HFFc6 (cell line): ENCODE measurements at regions not wholly inside any gene's neighbourhood (a gene's known extent, or its start where the extent isn't known, plus 50 kb on each side); places are given as distances from the start of the nearest gene placed in this dataset.
"Not testable (repeated sequence)": the region's sequence is repeated elsewhere in the genome, so short reads cannot be mapped to it uniquely, and the experiment has no call there.

Experiments
- DNase-seq: peaks from one replicate; pipeline ENCODE4 v3.0.0-alpha.2; 2018
- H3K27ac Mint-ChIP-seq: 2 replicates; pipeline ENCODE4 v1.8.0; 2020; ENCODE audit warnings: mild to moderate bottlenecking, mixed read lengths
- H3K27me3 Mint-ChIP-seq: 2 replicates; pipeline ENCODE4 v1.8.0; 2021; ENCODE audit warnings: mild to moderate bottlenecking, moderate library complexity, mixed read lengths; ENCODE audit not compliant: insufficient read depth
- H3K36me3 Mint-ChIP-seq: 2 replicates; pipeline ENCODE4 v1.8.0; 2021; ENCODE audit warnings: low read depth, mixed read lengths
- H3K4me1 Mint-ChIP-seq: 2 replicates; pipeline ENCODE4 v1.8.0; 2020; ENCODE audit warnings: low read depth, mixed read lengths
- H3K4me3 Mint-ChIP-seq: 2 replicates; pipeline ENCODE4 v1.8.0; 2020; ENCODE audit warnings: mild to moderate bottlenecking, moderate library complexity, mixed read lengths
- H3K9me3 Mint-ChIP-seq: 2 replicates; pipeline ENCODE4 v1.8.0; 2020; ENCODE audit warnings: mild to moderate bottlenecking, mixed read lengths
- CTCF ChIP-seq: fragments of 200-600 bp; sonication (generic); IDR thresholded peaks from 2 replicates; pipeline ENCODE4 v1.5.0; 2021; ENCODE audit warnings: antibody characterized with exemption, mild to moderate bottlenecking

GRCh38 chr2:198873503-198874471 lies 584.0 kb downstream of the SATB2 start:
- DNase-seq: no peak
- Mint-ChIP-seq H3K27me3 (peaks cover 2% of the 10 kb centered on the region; the same call in 1 of the 2 replicates), H3K27ac (no peak overlapping the region; the same call in 1 of the 2 replicates), H3K4me3 (no peak overlapping the region), H3K36me3 (no peaks in the 10 kb centered on the region; the same call in 1 of the 2 replicates), H3K4me1 (no peaks in the 10 kb centered on the region), H3K9me3 (peaks cover 28% of the 10 kb centered on the region)
- no peak for TF ChIP-seq CTCF

GRCh38 chr2:198863655-198864054 lies 594.1 kb downstream of the SATB2 start:
- H3K9me3 Mint-ChIP-seq: peaks cover 31% of the 10 kb centered on the region
- no peak for DNase-seq
- H3K36me3 Mint-ChIP-seq: peaks cover 6% of the 10 kb centered on the region; the same call in 1 of the 2 replicates
- no peaks in the 10 kb centered on the region for H3K4me1 Mint-ChIP-seq
- no peak for TF ChIP-seq CTCF
- no peak overlapping the region for H3K4me3 Mint-ChIP-seq
- no peaks in the 10 kb centered on the region for H3K27me3 Mint-ChIP-seq
- H3K27ac Mint-ChIP-seq: no peak overlapping the region

GRCh38 chr2:198861080-198861479 lies 596.7 kb downstream of the SATB2 start:
- Mint-ChIP-seq H3K4me3 (no peak overlapping the region), H3K27me3 (peaks cover 1% of the 10 kb centered on the region; the same call in 1 of the 2 replicates), H3K4me1 (no peaks in the 10 kb centered on the region), H3K27ac (no peak overlapping the region), H3K36me3 (peaks cover 6% of the 10 kb centered on the region; the same call in 1 of the 2 replicates), H3K9me3 (peaks cover 33% of the 10 kb centered on the region)
- DNase-seq: no peak
- no peak for TF ChIP-seq CTCF

- Mint-ChIP-seq H3K4me1 (no peaks in the 10 kb centered on the region), H3K4me3 (no peak overlapping the region), H3K36me3 (peaks cover 6% of the 10 kb centered on the region; the same call in 1 of the 2 replicates), H3K9me3 (peaks cover 37% of the 10 kb centered on the region), H3K27me3 (peaks cover 1% of the 10 kb centered on the region; the same call in 1 of the 2 replicates), H3K27ac (no peak overlapping the region)
- DNase-seq: no peak
- TF ChIP-seq CTCF: no peak
Measured at GRCh38 chr2:198857246-198857645, 600.5 kb downstream of the SATB2 start.

- not testable (repeated sequence) for H3K27me3 Mint-ChIP-seq, DNase-seq, H3K36me3 Mint-ChIP-seq, H3K27ac Mint-ChIP-seq, H3K4me1 Mint-ChIP-seq, H3K4me3 Mint-ChIP-seq
- peaks cover 30% of the 10 kb centered on the region for H3K9me3 Mint-ChIP-seq
Measured at GRCh38 chr2:198855746-198856145, 602.0 kb downstream of the SATB2 start.

- Mint-ChIP-seq H3K4me3 (no peak overlapping the region), H3K9me3 (peaks cover 14% of the 10 kb centered on the region), H3K36me3 (no peaks in the 10 kb centered on the region), H3K27ac (no peak overlapping the region), H3K4me1 (no peaks in the 10 kb centered on the region), H3K27me3 (no peaks in the 10 kb centered on the region)
- TF ChIP-seq CTCF: no peak
- DNase-seq: no peak
Measured at GRCh38 chr2:198852248-198852647, 605.5 kb downstream of the SATB2 start.
